ENCODE measurements at regions not wholly inside any gene's neighbourhood (a gene's known extent, or its start where the extent isn't known, plus 50 kb on each side); places are given as distances from the start of the nearest gene placed in this dataset.
"Not testable (repeated sequence)": the region's sequence is repeated elsewhere in the genome, so short reads cannot be mapped to it uniquely, and the experiment has no call there.

DNA sequence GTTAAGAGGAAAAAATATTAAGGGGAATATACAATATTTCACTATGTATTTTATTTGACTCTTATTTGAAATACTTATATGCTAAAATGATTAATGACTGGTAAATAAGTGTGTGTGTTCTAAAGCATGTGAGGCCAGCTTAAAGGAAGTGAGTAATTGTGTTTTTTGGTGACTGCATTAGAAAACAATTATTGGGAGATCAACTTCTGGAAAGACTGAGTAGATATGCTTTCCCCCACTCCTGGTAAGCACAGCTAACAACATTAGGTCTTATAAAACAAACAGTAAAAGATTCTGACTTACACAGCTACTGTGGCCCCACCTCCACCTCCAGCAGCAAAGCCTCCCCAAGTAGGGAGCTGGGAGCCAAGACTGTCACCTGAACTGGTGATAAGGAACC is 403.0 kb downstream of the SRGAP2C start:
- CTCF ChIA-PET: no interaction called here
- H3K4me1 Mint-ChIP-seq (ENCODE audit: low read depth): peaks cover 33% of the 10 kb centered on the region
- intact Hi-C loops (cut with micrococcal nuclease): no loop called here
- DNase-seq: no peak
- H3K36me3 Mint-ChIP-seq: peaks cover 32% of the 10 kb centered on the region
- POLR2A ChIA-PET: no interaction called here
- H3K4me3 Mint-ChIP-seq: no peak overlapping the region
- H3K27ac Mint-ChIP-seq: no peak overlapping the region
- H3K27me3 Mint-ChIP-seq: no peaks in the 10 kb centered on the region
- H3K9me3 Mint-ChIP-seq: peaks cover 30% of the 10 kb centered on the region

DNA sequence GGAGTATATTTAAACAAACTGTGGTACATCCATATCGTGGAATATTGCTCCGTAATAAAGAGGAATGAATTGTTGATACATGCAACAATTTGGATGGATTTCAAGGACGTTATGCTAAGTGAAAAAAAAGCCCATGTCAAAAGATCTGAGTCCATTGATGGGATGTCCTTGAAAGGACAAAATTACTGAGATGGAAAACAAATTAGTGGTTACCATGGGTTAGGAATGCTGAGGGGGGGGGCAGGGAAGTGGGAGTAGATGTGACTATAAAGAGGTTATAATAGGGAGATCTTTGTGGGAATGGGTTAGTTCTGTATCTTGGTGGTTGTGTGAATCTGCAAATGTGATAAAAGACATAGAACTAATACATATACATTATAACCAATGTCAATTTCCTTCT is 409.3 kb downstream of the SRGAP2C start:
- ChIA-PET POLR2A (no interaction called here), CTCF (no interaction called here)
- no peak for DNase-seq
- H3K27ac Mint-ChIP-seq: no peak overlapping the region
- peaks cover 12% of the 10 kb centered on the region for H3K4me1 Mint-ChIP-seq (ENCODE audit: low read depth)
- no peak overlapping the region for H3K4me3 Mint-ChIP-seq
- peaks cover 3% of the 10 kb centered on the region for H3K9me3 Mint-ChIP-seq
- intact Hi-C loops (cut with micrococcal nuclease): no loop called here
- no peaks in the 10 kb centered on the region for H3K27me3 Mint-ChIP-seq
- H3K36me3 Mint-ChIP-seq: peaks cover 17% of the 10 kb centered on the region

DNA sequence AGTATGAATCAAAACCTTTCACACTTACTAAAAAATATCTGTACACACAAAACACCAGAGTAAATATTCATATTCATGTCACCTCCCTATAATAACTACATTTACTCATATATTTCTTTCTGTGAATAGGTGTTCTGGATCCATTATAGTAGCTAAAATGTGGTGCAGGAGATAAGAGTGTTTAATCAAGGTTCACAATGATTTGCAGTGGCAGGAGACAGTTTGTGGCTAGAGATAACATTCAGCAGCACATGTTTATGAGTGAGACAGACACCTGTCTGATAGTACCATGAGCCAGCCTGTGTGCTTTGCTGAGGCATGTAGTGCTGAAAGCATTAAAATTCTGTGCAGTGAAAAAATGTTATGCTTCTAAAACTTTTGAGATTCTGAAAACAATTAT is 410.3 kb downstream of the SRGAP2C start:
- H3K4me3 Mint-ChIP-seq: no peak overlapping the region
- POLR2A ChIA-PET: no interaction called here
- intact Hi-C loops (cut with micrococcal nuclease): no loop called here
- DNase-seq: no peak
- no peaks in the 10 kb centered on the region for H3K27me3 Mint-ChIP-seq
- peaks cover 11% of the 10 kb centered on the region for H3K9me3 Mint-ChIP-seq
- H3K27ac Mint-ChIP-seq: no peak overlapping the region
- CTCF ChIA-PET: no interaction called here
- H3K36me3 Mint-ChIP-seq: peaks cover 21% of the 10 kb centered on the region
- H3K4me1 Mint-ChIP-seq (ENCODE audit: low read depth): peaks cover 12% of the 10 kb centered on the region

DNA sequence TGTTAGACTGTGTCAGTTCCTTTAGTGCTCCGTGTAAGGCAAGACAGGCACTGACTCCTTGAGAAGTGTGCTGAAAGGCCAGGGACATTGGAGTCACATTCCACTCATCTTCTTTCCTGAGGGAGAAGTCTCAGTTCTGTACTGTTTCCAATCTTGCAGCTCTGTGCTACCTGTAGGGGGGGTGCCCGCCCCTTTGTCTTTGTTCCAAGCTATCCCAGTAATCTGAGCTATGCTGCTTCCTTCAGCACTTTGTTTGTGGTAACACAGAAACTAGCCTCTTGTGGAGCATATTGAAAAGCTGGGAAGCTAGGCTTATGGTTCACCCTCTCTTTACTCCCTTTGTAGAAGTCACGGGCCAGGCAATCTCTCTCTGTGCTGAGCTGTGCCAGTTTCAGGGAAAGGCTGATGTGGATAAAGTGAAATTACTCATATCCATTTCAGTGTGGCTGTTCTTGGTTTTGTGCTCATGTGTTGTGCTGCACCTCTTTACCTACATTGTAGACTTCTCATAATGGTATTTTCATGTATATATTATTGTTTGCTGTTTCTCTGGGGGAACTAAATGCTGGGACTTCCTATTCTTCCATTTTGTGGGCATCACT is 420.2 kb downstream of the SRGAP2C start:
- H3K27me3 Mint-ChIP-seq; intact Hi-C loops (cut with micrococcal nuclease); H3K27ac Mint-ChIP-seq; CTCF ChIA-PET; POLR2A ChIA-PET; DNase-seq; H3K4me1 Mint-ChIP-seq (ENCODE audit: low read depth); H3K4me3 Mint-ChIP-seq: not testable (repeated sequence)
- Mint-ChIP-seq H3K9me3 (peaks cover 37% of the 10 kb centered on the region), H3K36me3 (peaks cover 34% of the 10 kb centered on the region)

DNA sequence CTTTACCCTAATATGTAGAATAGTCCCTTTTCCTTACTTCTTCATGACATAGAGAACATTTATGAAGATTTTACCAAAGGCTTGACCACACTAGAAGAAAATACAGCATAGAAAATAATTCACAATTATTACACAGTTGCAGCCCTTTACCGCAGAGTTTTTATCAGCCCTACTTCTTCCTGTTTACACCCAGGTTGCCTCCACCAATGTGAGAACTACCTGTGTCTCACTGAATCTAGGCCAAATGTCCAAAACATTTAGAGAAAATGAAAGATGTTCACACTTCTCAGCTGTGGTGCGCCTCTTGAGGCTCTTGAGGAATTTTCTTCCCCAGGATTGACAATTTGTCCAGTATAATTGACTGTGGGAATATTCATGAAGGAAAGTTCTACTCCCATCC is 422.7 kb downstream of the SRGAP2C start:
- CTCF ChIA-PET; H3K27ac Mint-ChIP-seq; H3K4me1 Mint-ChIP-seq (ENCODE audit: low read depth); DNase-seq; H3K27me3 Mint-ChIP-seq; intact Hi-C loops (cut with micrococcal nuclease); H3K4me3 Mint-ChIP-seq; POLR2A ChIA-PET: not testable (repeated sequence)
- H3K9me3 Mint-ChIP-seq: peaks cover 14% of the 10 kb centered on the region
- peaks cover 11% of the 10 kb centered on the region for H3K36me3 Mint-ChIP-seq
